GM23338 (cell line): ENCODE measurements at regions not wholly inside any gene's neighbourhood (a gene's known extent, or its start where the extent isn't known, plus 50 kb on each side); places are given as distances from the start of the nearest gene placed in this dataset.

Experiments used
- ATAC-seq: fragments of 200-7000 bp; cut with Tn5 transposase; 3 replicates; pipeline ENCODE4 v1.9.1; 2020
- DNase-seq: peaks from one replicate; pipeline ENCODE4 v3.0.0-alpha.2; 2015; ENCODE audit warnings: low spot score
- H2AFZ ChIP-seq: fragments of 200-600 bp; sonication (generic); 2 replicates; pipeline ENCODE4 v1.8.0; 2016; ENCODE audit warnings: antibody characterized with exemption, mild to moderate bottlenecking, moderate library complexity
- H3F3A ChIP-seq: fragments of 200-600 bp; sonication (generic); replicated peaks from 2 replicates; pipeline ENCODE4 v1.8.0; 2017; ENCODE audit warnings: antibody characterized with exemption, mixed run types, low read depth
- H3K27ac ChIP-seq: fragments of 200-600 bp; sonication (generic); 2 replicates; pipeline ENCODE4 v1.6.1; 2016; ENCODE audit warnings: low read depth
- H3K27me3 ChIP-seq: fragments of 200-600 bp; sonication (generic); 2 replicates; pipeline ENCODE4 v1.8.0; 2016; ENCODE audit warnings: mild to moderate bottlenecking, mixed run types, moderate library complexity; ENCODE audit not compliant: insufficient read depth
- H3K36me3 ChIP-seq: fragments of 200-600 bp; sonication (generic); 2 replicates; pipeline ENCODE4 v1.8.0; 2016; ENCODE audit warnings: mild to moderate bottlenecking; ENCODE audit not compliant: insufficient read depth
- H3K4me1 ChIP-seq: fragments of 200-600 bp; sonication (generic); 2 replicates; pipeline ENCODE4 v1.8.0; 2016; ENCODE audit warnings: mild to moderate bottlenecking, moderate library complexity; ENCODE audit not compliant: insufficient read depth
- H3K4me2 ChIP-seq: fragments of 200-600 bp; sonication (generic); 2 replicates; pipeline ENCODE4 v1.7.1; 2017; ENCODE audit warnings: mixed run types
- H3K4me3 ChIP-seq: fragments of 200-600 bp; sonication (generic); 2 replicates; pipeline ENCODE4 v1.6.1; 2016; ENCODE audit warnings: mixed run types
- H3K79me2 ChIP-seq: fragments of 200-600 bp; sonication (generic); replicated peaks from 2 replicates; pipeline ENCODE4 v1.8.0; 2017; ENCODE audit warnings: mild to moderate bottlenecking; ENCODE audit not compliant: insufficient read depth
- H3K9me2 ChIP-seq: fragments of 200-600 bp; sonication (generic); 2 replicates; pipeline ENCODE4 v1.8.0; 2017; ENCODE audit not compliant: insufficient read depth
- H4K20me1 ChIP-seq: fragments of 200-600 bp; sonication (generic); replicated peaks from 2 replicates; pipeline ENCODE4 v1.8.0; 2017; ENCODE audit warnings: mild to moderate bottlenecking; ENCODE audit not compliant: insufficient read depth
- H3K27ac Mint-ChIP-seq: 2 replicates; pipeline ENCODE4 v1.8.0; 2020; ENCODE audit warnings: inconsistent platforms, mild to moderate bottlenecking, moderate library complexity, mixed read lengths
- H3K27me3 Mint-ChIP-seq: 3 replicates; pipeline ENCODE4 v1.8.0; 2022; ENCODE audit warnings: low read depth, mild to moderate bottlenecking, moderate library complexity, mixed read lengths, inconsistent platforms; ENCODE audit not compliant: insufficient read depth, poor library complexity
- H3K36me3 Mint-ChIP-seq: 3 replicates; pipeline ENCODE4 v1.8.0; 2021; ENCODE audit warnings: low read depth, mild to moderate bottlenecking, inconsistent platforms, moderate library complexity, mixed read lengths
- H3K4me1 Mint-ChIP-seq: 3 replicates; pipeline ENCODE4 v1.8.0; 2020; ENCODE audit warnings: mild to moderate bottlenecking, inconsistent platforms, mixed read lengths
- H3K4me3 Mint-ChIP-seq: 3 replicates; pipeline ENCODE4 v1.8.0; 2021; ENCODE audit warnings: moderate library complexity, mild to moderate bottlenecking, inconsistent platforms, mixed read lengths
- H3K9me3 Mint-ChIP-seq: 3 replicates; pipeline ENCODE4 v1.8.0; 2020; ENCODE audit warnings: moderate library complexity, mild to moderate bottlenecking, inconsistent platforms, mixed read lengths
- CREB1 ChIP-seq: fragments of 250-450 bp; sonication (Bioruptor Pico); IDR thresholded peaks from 2 replicates; pipeline ENCODE4 v1.5.0; 2020; ENCODE audit warnings: low read depth, mild to moderate bottlenecking, moderate library complexity
- EZH2phosphoT487 ChIP-seq: fragments of 200-600 bp; sonication (generic); IDR thresholded peaks from one replicate; pipeline ENCODE4 v1.8.1; 2018; ENCODE audit warnings: antibody characterized with exemption; ENCODE audit not compliant: unreplicated experiment
- JUNB ChIP-seq: IDR thresholded peaks from one replicate; pipeline ENCODE4 v1.6.1; 2016; ENCODE audit warnings: antibody characterized with exemption; ENCODE audit not compliant: unreplicated experiment
- POLR2AphosphoS5 ChIP-seq: IDR thresholded peaks from 2 replicates; pipeline ENCODE4 v1.6.1; 2016; ENCODE audit warnings: antibody characterized with exemption, low read depth
- STAT1 ChIP-seq: IDR thresholded peaks from one replicate; pipeline ENCODE4 v1.6.1; 2016; ENCODE audit warnings: antibody characterized with exemption; ENCODE audit not compliant: unreplicated experiment
- ZNF114 ChIP-seq: fragments of 250-450 bp; sonication (Bioruptor Pico); IDR thresholded peaks from 2 replicates; pipeline ENCODE4 v1.5.0; 2020; ENCODE audit warnings: mild to moderate bottlenecking, moderate library complexity
- ZNF331 ChIP-seq: fragments of 250-450 bp; sonication (Bioruptor Pico); IDR thresholded peaks from 2 replicates; pipeline ENCODE4 v1.5.0; 2020; ENCODE audit warnings: low read depth, mild to moderate bottlenecking, moderate library complexity
- TF ChIP-seq, protein P1 (sequence below): fragments of 250-450 bp; sonication (Bioruptor Pico); IDR thresholded peaks from 2 replicates; pipeline ENCODE4 v1.5.0; 2020; ENCODE audit warnings: mild to moderate bottlenecking, moderate library complexity

DNA sequence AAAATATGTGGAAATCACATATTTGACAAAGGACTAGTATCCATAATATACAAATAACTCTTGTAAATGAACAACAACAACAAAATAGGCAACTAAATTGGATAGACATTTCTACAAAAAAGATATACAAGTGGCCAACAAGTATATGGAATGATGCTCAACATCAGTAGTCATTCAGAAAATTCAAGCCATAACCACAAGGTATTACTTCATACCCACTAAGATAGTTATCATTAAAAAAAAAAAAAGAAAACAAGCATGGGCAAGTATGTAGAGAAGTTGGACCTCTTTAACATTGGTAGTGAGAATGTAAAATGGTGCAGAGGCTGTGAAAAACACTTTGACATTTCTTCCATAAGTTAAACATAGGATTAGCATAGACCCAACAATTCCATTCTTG lies 80.8 kb downstream of the CYP26A1 start:
- ATAC-seq, result no peak
- H3K4me2 ChIP-seq, result no peak overlapping the region
- no peaks in the 10 kb centered on the region for H3K4me1 ChIP-seq
- Mint-ChIP-seq H3K27me3 (peaks cover 3% of the 10 kb centered on the region), H3K36me3 (peaks cover 29% of the 10 kb centered on the region), H3K9me3 (peaks cover 58% of the 10 kb centered on the region), H3K4me1 (no peaks in the 10 kb centered on the region), H3K4me3 (no peak overlapping the region), H3K27ac (no peak overlapping the region)
- no peak for TF ChIP-seq STAT1
- TF ChIP-seq ZNF331 (CRISPR knock-in tag), result no peak
- TF ChIP-seq JUNB, result no peak
- TF ChIP-seq EZH2phosphoT487, result no peak
- no peak for TF ChIP-seq POLR2AphosphoS5
- no peak for TF ChIP-seq ZNF114 (CRISPR knock-in tag)
- H3K36me3 ChIP-seq, result peaks cover 4% of the 10 kb centered on the region; the same call in 1 of the 2 replicates
- H2AFZ ChIP-seq, result no peak overlapping the region
- H3K27ac ChIP-seq, result no peak overlapping the region
- 0 out of 2 replicates have a peak, but pooled peaks cover 7% of the 10 kb centered on the region for H3K9me2 ChIP-seq
- no peak for DNase-seq
- no peaks in the 10 kb centered on the region for H3K27me3 ChIP-seq
- no peaks in the 10 kb centered on the region for H3F3A ChIP-seq
- no peaks in the 10 kb centered on the region for H3K79me2 ChIP-seq
- H3K4me3 ChIP-seq, result no peak overlapping the region
- no peaks in the 10 kb centered on the region for H4K20me1 ChIP-seq

DNA sequence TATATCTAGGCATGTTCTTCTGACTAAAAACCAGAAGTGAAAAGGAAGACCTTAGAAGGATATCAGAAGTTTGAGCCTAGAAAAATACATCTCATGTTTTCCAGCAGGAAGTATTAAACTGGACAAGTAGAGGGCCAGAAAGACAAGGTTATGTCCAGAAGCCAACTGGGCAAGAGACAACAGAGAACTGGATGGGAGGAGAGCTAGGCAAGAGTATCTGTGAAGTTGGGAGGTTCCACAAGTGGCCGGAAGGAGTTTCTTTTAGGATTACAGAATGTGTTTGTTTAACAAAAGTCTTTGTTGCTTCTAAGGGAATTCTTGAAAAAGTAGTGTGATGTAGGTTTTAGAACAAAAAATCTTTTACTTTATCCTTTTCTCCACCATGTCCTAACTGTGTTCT lies 86.4 kb downstream of the CYP26A1 start:
- DNase-seq, result no peak
- peaks cover 3% of the 10 kb centered on the region for H3K27me3 Mint-ChIP-seq
- H3K9me3 Mint-ChIP-seq, result peaks cover 34% of the 10 kb centered on the region
- Histone ChIP-seq H3K36me3 (peaks cover 4% of the 10 kb centered on the region; the same call in 1 of the 2 replicates), H3K9me2 (peaks cover 7% of the 10 kb centered on the region), H4K20me1 (no peaks in the 10 kb centered on the region), H3K27me3 (no peaks in the 10 kb centered on the region), H3F3A (no peaks in the 10 kb centered on the region), H3K27ac (no peak overlapping the region), H2AFZ (peak overlapping the region; percentile 92; the same call in 1 of the 2 replicates), H3K4me2 (no peak overlapping the region), H3K4me3 (no peak overlapping the region), H3K79me2 (no peaks in the 10 kb centered on the region), H3K4me1 (no peaks in the 10 kb centered on the region)
- TF ChIP-seq EZH2phosphoT487 (no peak), CREB1 (no peak), ZNF114 (CRISPR knock-in tag) (no peak), POLR2AphosphoS5 (no peak), JUNB (no peak), STAT1 (no peak)
- TF ChIP-seq, protein P1, sequence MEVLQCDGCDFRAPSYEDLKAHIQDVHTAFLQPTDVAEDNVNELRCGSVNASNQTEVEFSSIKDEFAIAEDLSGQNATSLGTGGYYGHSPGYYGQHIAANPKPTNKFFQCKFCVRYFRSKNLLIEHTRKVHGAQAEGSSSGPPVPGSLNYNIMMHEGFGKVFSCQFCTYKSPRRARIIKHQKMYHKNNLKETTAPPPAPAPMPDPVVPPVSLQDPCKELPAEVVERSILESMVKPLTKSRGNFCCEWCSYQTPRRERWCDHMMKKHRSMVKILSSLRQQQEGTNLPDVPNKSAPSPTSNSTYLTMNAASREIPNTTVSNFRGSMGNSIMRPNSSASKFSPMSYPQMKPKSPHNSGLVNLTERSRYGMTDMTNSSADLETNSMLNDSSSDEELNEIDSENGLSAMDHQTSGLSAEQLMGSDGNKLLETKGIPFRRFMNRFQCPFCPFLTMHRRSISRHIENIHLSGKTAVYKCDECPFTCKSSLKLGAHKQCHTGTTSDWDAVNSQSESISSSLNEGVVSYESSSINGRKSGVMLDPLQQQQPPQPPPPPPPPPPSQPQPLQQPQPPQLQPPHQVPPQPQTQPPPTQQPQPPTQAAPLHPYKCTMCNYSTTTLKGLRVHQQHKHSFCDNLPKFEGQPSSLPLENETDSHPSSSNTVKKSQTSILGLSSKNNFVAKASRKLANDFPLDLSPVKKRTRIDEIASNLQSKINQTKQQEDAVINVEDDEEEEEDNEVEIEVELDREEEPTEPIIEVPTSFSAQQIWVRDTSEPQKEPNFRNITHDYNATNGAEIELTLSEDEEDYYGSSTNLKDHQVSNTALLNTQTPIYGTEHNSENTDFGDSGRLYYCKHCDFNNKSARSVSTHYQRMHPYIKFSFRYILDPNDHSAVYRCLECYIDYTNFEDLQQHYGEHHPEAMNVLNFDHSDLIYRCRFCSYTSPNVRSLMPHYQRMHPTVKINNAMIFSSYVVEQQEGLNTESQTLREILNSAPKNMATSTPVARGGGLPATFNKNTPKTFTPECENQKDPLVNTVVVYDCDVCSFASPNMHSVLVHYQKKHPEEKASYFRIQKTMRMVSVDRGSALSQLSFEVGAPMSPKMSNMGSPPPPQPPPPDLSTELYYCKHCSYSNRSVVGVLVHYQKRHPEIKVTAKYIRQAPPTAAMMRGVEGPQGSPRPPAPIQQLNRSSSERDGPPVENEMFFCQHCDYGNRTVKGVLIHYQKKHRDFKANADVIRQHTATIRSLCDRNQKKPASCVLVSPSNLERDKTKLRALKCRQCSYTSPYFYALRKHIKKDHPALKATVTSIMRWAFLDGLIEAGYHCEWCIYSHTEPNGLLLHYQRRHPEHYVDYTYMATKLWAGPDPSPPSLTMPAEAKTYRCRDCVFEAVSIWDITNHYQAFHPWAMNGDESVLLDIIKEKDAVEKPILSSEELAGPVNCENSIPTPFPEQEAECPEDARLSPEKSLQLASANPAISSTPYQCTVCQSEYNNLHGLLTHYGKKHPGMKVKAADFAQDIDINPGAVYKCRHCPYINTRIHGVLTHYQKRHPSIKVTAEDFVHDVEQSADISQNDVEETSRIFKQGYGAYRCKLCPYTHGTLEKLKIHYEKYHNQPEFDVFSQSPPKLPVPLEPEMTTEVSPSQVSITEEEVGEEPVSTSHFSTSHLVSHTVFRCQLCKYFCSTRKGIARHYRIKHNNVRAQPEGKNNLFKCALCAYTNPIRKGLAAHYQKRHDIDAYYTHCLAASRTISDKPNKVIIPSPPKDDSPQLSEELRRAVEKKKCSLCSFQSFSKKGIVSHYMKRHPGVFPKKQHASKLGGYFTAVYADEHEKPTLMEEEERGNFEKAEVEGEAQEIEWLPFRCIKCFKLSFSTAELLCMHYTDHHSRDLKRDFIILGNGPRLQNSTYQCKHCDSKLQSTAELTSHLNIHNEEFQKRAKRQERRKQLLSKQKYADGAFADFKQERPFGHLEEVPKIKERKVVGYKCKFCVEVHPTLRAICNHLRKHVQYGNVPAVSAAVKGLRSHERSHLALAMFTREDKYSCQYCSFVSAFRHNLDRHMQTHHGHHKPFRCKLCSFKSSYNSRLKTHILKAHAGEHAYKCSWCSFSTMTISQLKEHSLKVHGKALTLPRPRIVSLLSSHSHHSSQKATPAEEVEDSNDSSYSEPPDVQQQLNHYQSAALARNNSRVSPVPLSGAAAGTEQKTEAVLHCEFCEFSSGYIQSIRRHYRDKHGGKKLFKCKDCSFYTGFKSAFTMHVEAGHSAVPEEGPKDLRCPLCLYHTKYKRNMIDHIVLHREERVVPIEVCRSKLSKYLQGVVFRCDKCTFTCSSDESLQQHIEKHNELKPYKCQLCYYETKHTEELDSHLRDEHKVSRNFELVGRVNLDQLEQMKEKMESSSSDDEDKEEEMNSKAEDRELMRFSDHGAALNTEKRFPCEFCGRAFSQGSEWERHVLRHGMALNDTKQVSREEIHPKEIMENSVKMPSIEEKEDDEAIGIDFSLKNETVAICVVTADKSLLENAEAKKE (CRISPR knock-in tag), result no peak
- no peaks in the 10 kb centered on the region; the same call in 2 of the 3 replicates for H3K4me1 Mint-ChIP-seq
- H3K27ac Mint-ChIP-seq, result no peak overlapping the region
- H3K36me3 Mint-ChIP-seq, result peaks cover 24% of the 10 kb centered on the region
- no peak overlapping the region for H3K4me3 Mint-ChIP-seq
- no peak for ATAC-seq
